DMS 273 (cell line): ENCODE measurements at regions not wholly inside any gene's neighbourhood (a gene's known extent, or its start where the extent isn't known, plus 50 kb on each side); places are given as distances from the start of the nearest gene placed in this dataset.
A peak's percentile ranks its signal among the peaks of the same experiment; 100 is the strongest.

ENCODE experiments used
- DNase-seq: peaks from one replicate; lab custom pipeline; 2025; ENCODE audit not compliant: unreplicated experiment; lab: John Stamatoyannopoulos, UW

GRCh38 chr12:25824734-25825133 lies 133.7 kb upstream of the RASSF8 start:
- no peak for DNase-seq

GRCh38 chr12:25825446-25825845 lies 133.0 kb upstream of the RASSF8 start:
- DNase-seq: no peak

GRCh38 chr12:25827141-25827540 lies 131.3 kb upstream of the RASSF8 start:
- DNase-seq: no peak

GRCh38 chr12:25827747-25828146 lies 130.7 kb upstream of the RASSF8 start:
- no peak for DNase-seq

- DNase-seq: peak; percentile 3
Measured at GRCh38 chr12:25828188-25828587, 130.3 kb upstream of the RASSF8 start.

- DNase-seq: peak; percentile 51
Measured at GRCh38 chr12:25829192-25829591, 129.3 kb upstream of the RASSF8 start.

GRCh38 chr12:25830456-25830855 lies 128.0 kb upstream of the RASSF8 start:
- DNase-seq: no peak

- no peak for DNase-seq
Measured at GRCh38 chr12:25833657-25834056, 124.8 kb upstream of the RASSF8 start.

- DNase-seq: no peak
Measured at GRCh38 chr12:25835385-25835784, 123.1 kb upstream of the RASSF8 start.

- DNase-seq: no peak
Measured at GRCh38 chr12:25838007-25838406, 120.5 kb upstream of the RASSF8 start.

GRCh38 chr12:25839470-25839869 lies 119.0 kb upstream of the RASSF8 start:
- DNase-seq: no peak

GRCh38 chr12:25840678-25841465 lies 117.6 kb upstream of the RASSF8 start:
- DNase-seq: no peak

- DNase-seq: no peak
Measured at GRCh38 chr12:25842254-25842653, 116.2 kb upstream of the RASSF8 start.

GRCh38 chr12:25843976-25844375 lies 114.5 kb upstream of the RASSF8 start:
- DNase-seq: no peak

- no peak for DNase-seq
Measured at GRCh38 chr12:25845415-25845814, 113.1 kb upstream of the RASSF8 start.

- no peak for DNase-seq
Measured at GRCh38 chr12:25852792-25853191, 105.7 kb upstream of the RASSF8 start.

- DNase-seq: no peak
Measured at GRCh38 chr12:25853316-25854095, 105.0 kb upstream of the RASSF8 start.

- DNase-seq: no peak
Measured at GRCh38 chr12:25854991-25855390, 103.5 kb upstream of the RASSF8 start.

- DNase-seq: no peak
Measured at GRCh38 chr12:25855716-25856115, 102.8 kb upstream of the RASSF8 start.

- no peak for DNase-seq
Measured at GRCh38 chr12:25859976-25860375, 98.5 kb upstream of the RASSF8 start.

- no peak for DNase-seq
Measured at GRCh38 chr12:25861226-25861625, 97.3 kb upstream of the RASSF8 start.
